ENCODE measurements at regions not wholly inside any gene's neighbourhood (a gene's known extent, or its start where the extent isn't known, plus 50 kb on each side); places are given as distances from the start of the nearest gene placed in this dataset.

GRCh38 chr1:228927946-228928898 is 192.9 kb downstream of the RHOU start:
- ATAC-seq (no peak), DNase-seq (no peak)
- Histone ChIP-seq H3K36me3 (no peaks in the 10 kb centered on the region), H3K27me3 (no peaks in the 10 kb centered on the region), H3K9me3 (no peaks in the 10 kb centered on the region), H3K27ac (no peak overlapping the region), H3K4me1 (peaks cover 0 to 5% of the 10 kb centered on the region in 2 donors), H3K4me3 (no peak overlapping the region)
- in situ Hi-C loops (cut with MboI; ENCODE audit: low sequenced_read_pairs in 4 of 4): no loop called here
- intact Hi-C loops (cut with DNase I; ENCODE audit: low total_unique reads): no loop called here
- TF ChIP-seq CTCF (IDR thresholded peaks at IDR 0.05 in 4 of 5, conservative IDR thresholded peaks at IDR 0.05 in 1 of 5) (no peak), POLR2A (IDR thresholded peaks at IDR 0.05) (no peak)

- peaks cover 0 to 5% of the 10 kb centered on the region in 2 donors for H3K4me1 ChIP-seq
- no peaks in the 10 kb centered on the region for H3K9me3 ChIP-seq
- H3K27me3 ChIP-seq: no peaks in the 10 kb centered on the region
- ATAC-seq (no peak), DNase-seq (no peak)
- in situ Hi-C loops (cut with MboI; ENCODE audit: low sequenced_read_pairs in 4 of 4): no loop called here
- no peak overlapping the region for H3K27ac ChIP-seq
- TF ChIP-seq POLR2A (IDR thresholded peaks at IDR 0.05) (no peak), CTCF (IDR thresholded peaks at IDR 0.05 in 4 of 5, conservative IDR thresholded peaks at IDR 0.05 in 1 of 5) (no peak)
- no peak overlapping the region for H3K4me3 ChIP-seq
- no peaks in the 10 kb centered on the region for H3K36me3 ChIP-seq
- intact Hi-C loops (cut with DNase I; ENCODE audit: low total_unique reads): no loop called here
Measured at GRCh38 chr1:228929476-228930027, 194.3 kb downstream of the RHOU start.

- DNase-seq (no peak), ATAC-seq (peak in 1 of 2 donors; percentile 36)
- Histone ChIP-seq H3K27me3 (no peaks in the 10 kb centered on the region), H3K36me3 (no peaks in the 10 kb centered on the region), H3K27ac (no peak overlapping the region), H3K9me3 (no peaks in the 10 kb centered on the region), H3K4me1 (peaks cover 0 to 5% of the 10 kb centered on the region in 2 donors), H3K4me3 (no peak overlapping the region)
- in situ Hi-C loops (cut with MboI; ENCODE audit: low sequenced_read_pairs in 4 of 4): no loop called here
- intact Hi-C loops (cut with DNase I; ENCODE audit: low total_unique reads): no loop called here
- TF ChIP-seq CTCF (IDR thresholded peaks at IDR 0.05 in 4 of 5, conservative IDR thresholded peaks at IDR 0.05 in 1 of 5) (no peak), POLR2A (IDR thresholded peaks at IDR 0.05) (no peak)
Measured at GRCh38 chr1:228930479-228930957, 195.2 kb downstream of the RHOU start.

- intact Hi-C loops (cut with DNase I; ENCODE audit: low total_unique reads) (no loop called here), in situ Hi-C loops (cut with MboI; ENCODE audit: low sequenced_read_pairs in 4 of 4) (no loop called here)
- no peak for ATAC-seq
- TF ChIP-seq CTCF (IDR thresholded peaks at IDR 0.05 in 4 of 5, conservative IDR thresholded peaks at IDR 0.05 in 1 of 5): no peak
- no peak for TF ChIP-seq POLR2A (IDR thresholded peaks at IDR 0.05)
- Histone ChIP-seq H3K27ac (no peak overlapping the region), H3K36me3 (no peaks in the 10 kb centered on the region), H3K27me3 (no peaks in the 10 kb centered on the region), H3K9me3 (no peaks in the 10 kb centered on the region), H3K4me1 (peaks cover 14 to 16% of the 10 kb centered on the region in 2 donors), H3K4me3 (no peak overlapping the region)
- DNase-seq: no peak
Measured at GRCh38 chr1:228933753-228934152, 198.5 kb downstream of the RHOU start.

All from gastrocnemius medialis (tissue), 4 donors.